Heart left ventricle (tissue), 16 donors: ENCODE measurements at regions not wholly inside any gene's neighbourhood (a gene's known extent, or its start where the extent isn't known, plus 50 kb on each side); places are given as distances from the start of the nearest gene placed in this dataset.

Experiments used
- ATAC-seq, 4 donors: fragments of 200-7000 bp; cut with Tn5 transposase; one replicate each; pipeline ENCODE4 v1.9.1; 2020 to 2022; ENCODE audit warnings: moderate library complexity in 4 of 4, mild to moderate bottlenecking in 3 of 4, moderate number of reproducible peaks in 1 of 4
- DNase-seq, 5 donors: peaks; one replicate each; pipeline ENCODE4 v3.0.0-alpha.2; 2020
- H3K27ac ChIP-seq, 12 donors: fragments of 200-600 bp; sonication (generic) in 4 of 12; one replicate each; pipeline versions ENCODE4 v1.5.0 to v1.8.0; 2016 to 2022; ENCODE audit warnings: mild to moderate bottlenecking in 2 of 12
- H3K27me3 ChIP-seq, 9 donors: fragments of 200-600 bp; sonication (generic) in 2 of 9; one replicate each; pipeline versions ENCODE4 v1.5.1 to v1.8.0; 2016 to 2022; ENCODE audit warnings: mild to moderate bottlenecking in 3 of 9
- H3K36me3 ChIP-seq, 9 donors: fragments of 200-600 bp; sonication (generic) in 2 of 9; one replicate each; pipeline versions ENCODE4 v1.5.0 to v1.8.0; 2018 to 2022; ENCODE audit warnings: mild to moderate bottlenecking in 2 of 9
- H3K4me1 ChIP-seq, 12 donors: fragments of 200-600 bp; sonication (generic) in 4 of 12; one replicate each; pipeline versions ENCODE4 v1.5.0 to v1.8.0; 2016 to 2022; ENCODE audit warnings: mild to moderate bottlenecking in 3 of 12
- H3K4me3 ChIP-seq, 12 donors: fragments of 200-600 bp; sonication (generic) in 4 of 12; one replicate each; pipeline versions ENCODE4 v1.5.0 to v1.8.0; 2017 to 2022; ENCODE audit warnings: mild to moderate bottlenecking in 9 of 12, moderate library complexity in 4 of 12
- H3K9me3 ChIP-seq, 12 donors: fragments of 200-600 bp; sonication (generic) in 4 of 12; one replicate each; pipeline versions ENCODE4 v1.5.0 to v1.8.0; 2016 to 2022; ENCODE audit warnings: mild to moderate bottlenecking in 1 of 12
- CTCF ChIP-seq, 12 donors: fragments of 200-600 bp; sonication (generic) in 4 of 12; IDR thresholded peaks; one replicate each; pipeline versions ENCODE4 v1.5.0 to v1.8.0; 2018 to 2022; ENCODE audit warnings: antibody characterized with exemption in 12 of 12, mild to moderate bottlenecking in 5 of 12
- POLR2A ChIP-seq, 2 donors: fragments of 450-650 bp; IDR thresholded peaks; one replicate each; pipeline ENCODE4 v1.6.1; 2017; ENCODE audit warnings: antibody characterized with exemption in 2 of 2, mild to moderate bottlenecking in 2 of 2, moderate library complexity in 2 of 2
- WGBS, 4 donors: extraction: QIAGEN DNeasy Blood & Tissue Kit in 2 of 4; methylation state at CpG; one replicate each; pipeline versions ENCODE4 v1.1.5 to v1.1.7; 2013 to 2018; 5-methylcytosine and 5-hydroxymethylcytosine counted together
- intact Hi-C, 10 donors: fragments of 100-400 bp; cut with DNase I; formaldehyde crosslinking; loops; one replicate each; pipeline versions ENCODE4 v1.11.1 to v1.14.2; 2022
- donor health status: ischemic (EF 13 %, LVEDD 7.1; RV severe dilation, severe dysfunction).
- donor health status: healthy with polysubstance abuse.
- donor health status: DM: no; HTN: yes; CAD: no.
- donor health status: DM: no; HTN: no; CAD: no.
- donor health status: ischemic (EF 25% LVEDD 6.9; RV normal size, moderate dysfunction).
- donor health status: ischemic (EF 25% LVEDD 5.7; RV mildly dilated, moderate dysfunction).
- donor health status: healthy.
- donor health status: DM: yes; HTN: yes; CAD: no.
- donor health status: ischemic (EF 35%, LVEDD 5.7; RV mildly dilated, moderate dysfunction).
- donor health status: nonischemic (EF 11% LVEDD 7.7; RV severe dilation, severe dysfunction).
- donor health status: DM: yes; HTN: yes; CAD: no.
- donor health status: PGD.
- donor health status: ischemic (EF 29% LVEDD 5.4; RV normal size, mild dysfunction).
- donor health status: nonischemic (EF 23%, LVEDD 6.1; RV moderate dilation, normal function).

GRCh38 chr5:97844797-97845196 is 661.8 kb upstream of the RIOK2 start:
- DNase-seq (no peak), ATAC-seq (no peak)
- WGBS, 4 donors = 63 to 78% (median 73%) methylated on average over 3 to 4 of the region's 4 CpGs
- H3K27me3 ChIP-seq = no peaks in the 10 kb centered on the region
- peaks cover 0 to 19% (median 4%) of the 10 kb centered on the region in 12 donors for H3K4me1 ChIP-seq
- no peak overlapping the region for H3K27ac ChIP-seq
- no peak overlapping the region for H3K4me3 ChIP-seq
- H3K9me3 ChIP-seq = no peaks in the 10 kb centered on the region
- TF ChIP-seq POLR2A (IDR thresholded peaks at IDR 0.05) = no peak
- no peak for TF ChIP-seq CTCF (IDR thresholded peaks at IDR 0.05)
- intact Hi-C loops = loop anchor here in 1 of 10 donors (10.0 kb wide), 1 partner anchor 930 kb away; the partner anchor contains the start of gene RGMB
- no peaks in the 10 kb centered on the region for H3K36me3 ChIP-seq

GRCh38 chr5:97846643-97847042 is 663.6 kb upstream of the RIOK2 start:
- TF ChIP-seq CTCF (IDR thresholded peaks at IDR 0.05) = no peak
- no peak for TF ChIP-seq POLR2A (IDR thresholded peaks at IDR 0.05)
- Histone ChIP-seq H3K4me3 (no peak overlapping the region), H3K27ac (no peak overlapping the region), H3K4me1 (peaks cover 0 to 3% (median 0%) of the 10 kb centered on the region in 12 donors), H3K9me3 (no peaks in the 10 kb centered on the region), H3K27me3 (no peaks in the 10 kb centered on the region), H3K36me3 (no peaks in the 10 kb centered on the region)
- no peak for ATAC-seq
- no peak for DNase-seq
- intact Hi-C loops = loop anchor here in 1 of 10 donors (10.0 kb wide), 1 partner anchor 928 kb away; the partner anchor contains the start of gene RGMB

- DNase-seq (no peak), ATAC-seq (no peak)
- Histone ChIP-seq H3K27me3 (no peaks in the 10 kb centered on the region), H3K9me3 (peaks cover 0 to 2% (median 0%) of the 10 kb centered on the region in 12 donors), H3K4me3 (no peak overlapping the region), H3K27ac (no peak overlapping the region), H3K4me1 (no peaks in the 10 kb centered on the region), H3K36me3 (no peaks in the 10 kb centered on the region)
- intact Hi-C loops = loop anchor here in 1 of 10 donors (10.0 kb wide), 1 partner anchor 927 kb away; the partner anchor contains the start of gene RGMB
- 87 to 93% (median 89%) methylated on average over 2 of the region's 2 CpGs for WGBS, 4 donors
- TF ChIP-seq POLR2A (IDR thresholded peaks at IDR 0.05) (no peak), CTCF (IDR thresholded peaks at IDR 0.05) (no peak)
Measured at GRCh38 chr5:97847920-97848631, 665.0 kb upstream of the RIOK2 start.

GRCh38 chr5:97851036-97851435 is 668.0 kb upstream of the RIOK2 start:
- DNase-seq = no peak
- no peak for ATAC-seq
- Histone ChIP-seq H3K9me3 (peaks cover 0 to 4% (median 0%) of the 10 kb centered on the region in 12 donors), H3K4me3 (no peak overlapping the region), H3K36me3 (no peaks in the 10 kb centered on the region), H3K27me3 (no peaks in the 10 kb centered on the region), H3K4me1 (no peaks in the 10 kb centered on the region), H3K27ac (no peak overlapping the region)
- WGBS, 4 donors = 77 to 89% (median 88%) methylated on average over 1 of the region's 1 CpG
- intact Hi-C loops = no loop called here
- no peak for TF ChIP-seq CTCF (IDR thresholded peaks at IDR 0.05)
- TF ChIP-seq POLR2A (IDR thresholded peaks at IDR 0.05) = no peak
